Stimulated activated CD8-positive, alpha-beta memory T cell treated with anti-CD3 and anti-CD28 coated beads, Interleukin-7, amount 100 ng/mL, for 4 hours (primary cell): ENCODE measurements at regions not wholly inside any gene's neighbourhood (a gene's known extent, or its start where the extent isn't known, plus 50 kb on each side); places are given as distances from the start of the nearest gene placed in this dataset.
"Not testable (repeated sequence)": the region's sequence is repeated elsewhere in the genome, so short reads cannot be mapped to it uniquely, and the experiment has no call there.

Experiments used
- DNase-seq, 2 donors: peaks; one replicate each; pipeline ENCODE4 v3.0.0-alpha.2; 2020; ENCODE audit warnings: low read depth in 2 of 2

GRCh38 chr6:169980826-169981450 lies 229.5 kb downstream of the ERMARD start:
- DNase-seq = no peak

GRCh38 chr6:169979873-169980432 lies 228.5 kb downstream of the ERMARD start:
- no peak for DNase-seq

- no peak for DNase-seq
Measured at GRCh38 chr6:169978615-169979161, 227.3 kb downstream of the ERMARD start.

GRCh38 chr6:169977434-169978265 lies 226.2 kb downstream of the ERMARD start:
- no peak for DNase-seq

GRCh38 chr6:169976301-169977081 lies 225.1 kb downstream of the ERMARD start:
- DNase-seq = no peak

- no peak for DNase-seq
Measured at GRCh38 chr6:169975701-169976100, 224.3 kb downstream of the ERMARD start.

GRCh38 chr6:169975286-169975685 lies 223.9 kb downstream of the ERMARD start:
- no peak for DNase-seq

GRCh38 chr6:169974663-169975062 lies 223.2 kb downstream of the ERMARD start:
- DNase-seq = no peak

GRCh38 chr6:169973588-169974467 lies 222.4 kb downstream of the ERMARD start:
- not testable (repeated sequence) for DNase-seq

GRCh38 chr6:169972736-169973135 lies 221.3 kb downstream of the ERMARD start:
- no peak for DNase-seq

- DNase-seq = no peak
Measured at GRCh38 chr6:169972101-169972651, 220.8 kb downstream of the ERMARD start.

GRCh38 chr6:169971081-169971861 lies 219.8 kb downstream of the ERMARD start:
- DNase-seq = no peak

GRCh38 chr6:169970306-169970988 lies 219.0 kb downstream of the ERMARD start:
- DNase-seq = no peak

GRCh38 chr6:169969372-169970099 lies 218.1 kb downstream of the ERMARD start:
- no peak for DNase-seq

GRCh38 chr6:169968541-169969270 lies 217.3 kb downstream of the ERMARD start:
- no peak for DNase-seq

GRCh38 chr6:169967687-169968086 lies 216.3 kb downstream of the ERMARD start:
- DNase-seq = no peak

- no peak for DNase-seq
Measured at GRCh38 chr6:169966312-169967181, 215.1 kb downstream of the ERMARD start.
